ENCODE measurements at regions not wholly inside any gene's neighbourhood (a gene's known extent, or its start where the extent isn't known, plus 50 kb on each side); places are given as distances from the start of the nearest gene placed in this dataset.

- no peak overlapping the region for H3K4me3 ChIP-seq
- H3K36me3 ChIP-seq: no peaks in the 10 kb centered on the region
- WGBS: 83% methylated on average over 4 of the region's 4 CpGs
- peaks cover 0 to 17% (median 13%) of the 10 kb centered on the region in 4 donors for H3K9me3 ChIP-seq
- peaks cover 0 to 8% (median 0%) of the 10 kb centered on the region in 4 donors for H3K4me1 ChIP-seq
- TF ChIP-seq CTCF (IDR thresholded peaks at IDR 0.05): no peak
- no peak for TF ChIP-seq POLR2AphosphoS5 (IDR thresholded peaks at IDR 0.05)
- no peak for TF ChIP-seq EP300 (IDR thresholded peaks at IDR 0.05)
- no peak for TF ChIP-seq POLR2A (IDR thresholded peaks at IDR 0.05; ENCODE audit: low read depth)
- intact Hi-C loops (cut with DNase I): no loop called here
- DNase-seq (ENCODE audit: extremely low spot score): no peak
- no peaks in the 10 kb centered on the region for H3K27me3 ChIP-seq
- no peak overlapping the region for H3K27ac ChIP-seq (replicated peaks in 1 of 4)
These were observed 302.9 kb upstream of the RARB start for GRCh38 chr3:25125201-25125600.

DNA sequence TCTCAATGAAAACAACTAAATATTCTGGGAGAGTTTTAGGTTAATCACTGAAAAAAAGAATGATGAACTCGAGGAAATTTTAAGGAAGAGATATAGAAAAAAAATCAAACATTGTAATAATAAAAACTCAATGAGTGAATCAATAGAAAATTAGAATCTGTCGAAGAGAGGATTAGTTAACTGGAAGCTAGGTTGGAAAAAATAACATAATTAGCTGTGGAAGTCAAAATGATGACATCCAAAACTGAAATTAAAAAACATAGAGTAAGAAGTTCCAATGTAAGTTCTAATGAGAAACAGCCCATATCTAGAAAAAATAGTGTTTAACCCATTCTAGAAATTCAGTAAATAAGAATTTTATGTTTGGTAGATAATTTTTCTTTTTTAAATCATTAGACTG is 299.3 kb upstream of the RARB start:
- TF ChIP-seq POLR2AphosphoS5 (IDR thresholded peaks at IDR 0.05): no peak
- no peak for TF ChIP-seq CTCF (IDR thresholded peaks at IDR 0.05)
- TF ChIP-seq EP300 (IDR thresholded peaks at IDR 0.05): no peak
- TF ChIP-seq POLR2A (IDR thresholded peaks at IDR 0.05; ENCODE audit: low read depth): no peak
- Histone ChIP-seq H3K4me3 (no peak overlapping the region), H3K9me3 (peaks cover 0 to 19% (median 13%) of the 10 kb centered on the region in 4 donors), H3K4me1 (no peaks in the 10 kb centered on the region), H3K27ac (replicated peaks in 1 of 4) (no peak overlapping the region), H3K36me3 (no peaks in the 10 kb centered on the region), H3K27me3 (no peaks in the 10 kb centered on the region)
- intact Hi-C loops (cut with DNase I): no loop called here
- WGBS: 87% methylated on average over 2 of the region's 2 CpGs
- DNase-seq (ENCODE audit: extremely low spot score): no peak

- Histone ChIP-seq H3K4me3 (no peak overlapping the region), H3K36me3 (no peaks in the 10 kb centered on the region), H3K4me1 (no peaks in the 10 kb centered on the region), H3K27ac (replicated peaks in 1 of 4) (no peak overlapping the region), H3K9me3 (peaks cover 0 to 19% (median 13%) of the 10 kb centered on the region in 4 donors), H3K27me3 (no peaks in the 10 kb centered on the region)
- TF ChIP-seq POLR2A (IDR thresholded peaks at IDR 0.05; ENCODE audit: low read depth) (no peak), CTCF (IDR thresholded peaks at IDR 0.05) (no peak), EP300 (IDR thresholded peaks at IDR 0.05) (no peak), POLR2AphosphoS5 (IDR thresholded peaks at IDR 0.05) (no peak)
- 42% methylated on average over 4 of the region's 4 CpGs for WGBS
- no peak for DNase-seq (ENCODE audit: extremely low spot score)
- intact Hi-C loops (cut with DNase I): no loop called here
These were observed 297.1 kb upstream of the RARB start for GRCh38 chr3:25130724-25131520.

DNA sequence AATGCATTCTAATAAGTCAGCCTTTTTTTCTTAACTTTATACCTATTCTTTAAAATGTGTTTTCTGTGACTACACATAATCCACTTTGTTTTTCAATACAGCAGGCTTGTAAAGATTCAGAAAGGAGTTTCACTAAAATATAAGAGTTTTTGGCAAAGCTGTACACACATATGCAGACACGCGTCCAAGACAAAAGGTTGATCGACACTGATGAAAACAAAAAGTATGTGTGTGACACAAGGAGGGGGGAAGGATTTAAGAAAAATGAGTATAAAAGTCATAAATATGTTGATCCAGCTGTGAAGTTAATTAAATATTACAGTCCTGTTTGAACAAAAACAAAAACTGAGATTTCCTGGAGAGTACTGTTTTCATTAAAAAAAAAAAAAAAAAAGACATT is 294.5 kb upstream of the RARB start:
- no peak overlapping the region for H3K27ac ChIP-seq (replicated peaks in 1 of 4)
- intact Hi-C loops (cut with DNase I): no loop called here
- no peaks in the 10 kb centered on the region for H3K36me3 ChIP-seq
- WGBS: 83% methylated on average over 3 of the region's 3 CpGs
- no peak overlapping the region for H3K4me3 ChIP-seq
- peaks cover 0 to 12% (median 9%) of the 10 kb centered on the region in 4 donors for H3K9me3 ChIP-seq
- no peaks in the 10 kb centered on the region for H3K27me3 ChIP-seq
- TF ChIP-seq CTCF (IDR thresholded peaks at IDR 0.05) (no peak), POLR2AphosphoS5 (IDR thresholded peaks at IDR 0.05) (no peak), POLR2A (IDR thresholded peaks at IDR 0.05; ENCODE audit: low read depth) (no peak), EP300 (IDR thresholded peaks at IDR 0.05) (no peak)
- no peak for DNase-seq (ENCODE audit: extremely low spot score)
- H3K4me1 ChIP-seq: no peaks in the 10 kb centered on the region

Measured in esophagus muscularis mucosa (tissue), 4 donors.